NCI-H128 (cell line): ENCODE measurements at regions not wholly inside any gene's neighbourhood (a gene's known extent, or its start where the extent isn't known, plus 50 kb on each side); places are given as distances from the start of the nearest gene placed in this dataset.
"Not testable (repeated sequence)": the region's sequence is repeated elsewhere in the genome, so short reads cannot be mapped to it uniquely, and the experiment has no call there.

Experiments
- DNase-seq: peaks from one replicate; lab custom pipeline; 2025; ENCODE audit not compliant: unreplicated experiment; lab: John Stamatoyannopoulos, UW

DNA sequence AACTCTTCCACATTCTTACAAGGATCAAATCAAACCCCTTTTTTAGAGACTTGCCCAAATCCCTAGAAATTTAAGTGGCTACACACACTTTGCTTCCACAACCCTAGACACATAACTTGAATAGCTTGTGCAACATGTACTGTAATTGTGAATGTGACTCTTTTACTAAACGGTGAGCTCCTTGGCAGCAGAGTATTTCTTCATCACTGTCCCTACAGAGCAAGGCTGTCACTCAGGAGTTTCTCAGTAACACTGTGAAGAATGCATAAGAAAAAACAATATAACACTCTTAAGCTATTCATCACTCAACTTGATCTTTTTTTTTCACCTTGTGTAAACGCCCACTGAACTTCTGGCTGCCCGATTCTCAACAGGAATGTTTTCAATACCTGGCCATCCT lies 53.8 kb upstream of the ADAMTS18 start:
- DNase-seq: no peak

DNA sequence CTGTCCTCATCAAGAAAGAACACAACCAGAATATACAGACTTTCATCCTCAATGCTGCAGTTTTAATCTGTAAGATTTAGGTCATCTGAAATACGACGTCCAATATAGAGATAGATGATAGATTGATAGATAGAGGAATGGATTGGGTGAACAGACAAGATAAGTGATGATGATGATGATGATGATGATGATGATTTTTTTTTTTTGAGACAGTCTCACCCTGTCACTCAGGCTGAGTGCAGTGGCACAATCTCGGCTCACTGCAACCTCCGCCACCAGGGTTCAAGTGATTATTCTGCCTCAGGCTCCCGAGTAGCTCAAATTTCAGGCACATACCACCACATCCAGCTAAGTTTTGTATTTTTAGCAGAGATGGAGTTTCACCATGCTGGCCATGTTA lies 56.3 kb upstream of the ADAMTS18 start:
- no peak for DNase-seq

DNA sequence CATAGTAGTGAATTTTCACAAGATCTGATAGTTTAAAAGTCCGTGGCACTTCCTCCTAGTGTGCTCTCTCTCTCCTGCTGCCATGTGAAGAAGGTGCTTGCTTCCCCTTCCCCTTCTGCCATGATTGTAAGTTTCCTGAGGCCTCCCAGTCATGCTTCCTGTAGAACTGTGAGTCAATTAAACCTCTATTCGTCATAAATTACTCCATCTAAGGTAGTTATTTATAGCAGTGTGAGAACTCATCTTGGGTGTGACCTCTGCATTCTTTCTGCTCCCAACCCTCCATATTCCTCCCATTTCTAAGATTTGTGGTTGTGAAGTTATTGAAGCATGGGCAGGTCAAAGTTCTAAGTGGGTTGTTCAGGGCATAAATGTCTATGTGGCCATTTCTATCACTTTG lies 62.1 kb upstream of the ADAMTS18 start:
- no peak for DNase-seq

DNA sequence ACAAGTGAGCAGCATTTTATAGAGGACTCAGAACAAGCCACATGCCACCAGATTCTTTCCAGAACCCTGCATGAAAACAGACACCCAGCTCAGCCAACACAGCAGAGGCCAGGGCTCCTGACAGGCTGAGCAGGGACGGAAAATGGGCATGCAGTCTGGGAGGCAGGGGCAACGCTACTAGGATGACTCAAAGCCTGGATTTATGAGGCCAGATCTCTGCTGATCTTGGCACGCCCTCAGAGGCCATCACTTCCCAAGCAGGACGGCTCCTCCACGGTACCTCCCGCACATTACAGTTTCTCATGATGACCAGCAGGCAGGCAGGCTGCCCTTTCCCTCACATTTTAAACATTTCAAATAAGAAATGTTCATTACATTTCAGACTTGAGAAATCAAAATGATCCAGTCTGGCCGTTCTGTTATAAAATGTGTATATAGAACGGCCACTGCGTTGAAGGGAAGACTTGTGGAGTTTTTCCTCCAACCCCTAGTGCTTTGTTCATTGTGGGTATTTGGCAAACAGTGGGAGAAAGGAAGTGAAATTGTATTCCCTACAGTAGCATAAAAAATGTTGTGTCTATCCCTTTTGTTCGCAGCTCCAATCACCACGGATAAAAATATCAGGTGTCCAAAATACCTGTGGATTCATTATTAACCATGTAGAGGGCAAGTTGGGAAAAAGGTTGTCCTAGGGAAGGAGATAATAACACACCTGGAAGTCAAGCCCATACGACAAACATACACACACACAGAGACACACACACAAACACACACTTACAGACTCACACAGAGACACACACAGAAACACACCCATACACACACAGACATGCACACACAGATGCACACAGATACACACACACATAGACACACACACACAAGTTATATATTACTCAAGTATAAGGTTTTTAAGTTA lies 64.8 kb upstream of the ADAMTS18 start:
- DNase-seq: no peak

DNA sequence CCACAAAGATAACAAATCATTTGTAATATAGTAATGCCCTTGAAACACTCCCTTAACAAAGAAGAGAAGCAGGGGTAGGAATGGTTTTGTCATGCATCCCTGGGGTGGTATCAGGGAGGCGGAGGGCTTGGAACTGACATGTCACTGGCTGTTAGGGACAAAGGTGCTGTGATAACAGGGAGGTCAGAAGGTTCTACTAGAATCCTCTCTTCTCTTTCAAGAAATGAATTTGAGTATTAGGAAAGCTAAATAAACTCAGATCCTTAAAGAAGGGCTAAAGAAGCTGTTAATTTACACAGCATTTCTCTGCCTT lies 65.4 kb upstream of the ADAMTS18 start:
- DNase-seq: no peak

DNA sequence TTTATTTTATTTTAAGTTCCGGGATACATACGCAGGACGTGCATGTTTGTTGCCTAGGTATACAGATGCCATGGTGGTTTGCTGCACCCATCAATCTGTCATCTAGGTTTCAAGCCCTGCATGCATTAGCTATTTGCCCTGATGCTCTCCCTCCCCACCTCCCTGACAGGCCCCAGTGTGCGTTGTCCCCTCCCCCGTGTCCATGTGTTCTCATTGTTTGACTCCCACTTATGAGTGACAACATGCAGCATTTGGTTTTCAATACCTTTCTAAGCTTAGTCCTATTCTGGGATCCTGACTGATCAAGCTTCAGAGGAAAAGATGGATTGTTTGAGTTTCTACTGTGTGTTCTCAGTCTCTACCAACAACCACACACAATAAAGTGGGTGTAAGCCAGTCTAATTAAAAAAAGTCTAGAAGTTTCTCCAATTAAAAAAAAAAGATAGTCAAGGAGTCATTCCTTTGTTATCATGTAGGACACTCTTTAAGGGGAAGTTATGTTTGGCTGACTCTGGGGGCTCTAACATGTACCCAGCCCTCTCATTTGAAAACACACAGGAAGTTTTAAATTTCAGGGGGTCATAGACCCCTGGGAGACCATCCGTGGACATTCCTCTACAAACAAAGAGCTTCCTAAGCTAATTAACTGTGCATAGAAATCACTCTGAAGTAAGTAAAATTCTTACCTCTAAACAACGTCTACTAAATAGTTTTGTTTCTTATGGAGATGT lies 66.3 kb upstream of the ADAMTS18 start:
- DNase-seq: no peak

DNA sequence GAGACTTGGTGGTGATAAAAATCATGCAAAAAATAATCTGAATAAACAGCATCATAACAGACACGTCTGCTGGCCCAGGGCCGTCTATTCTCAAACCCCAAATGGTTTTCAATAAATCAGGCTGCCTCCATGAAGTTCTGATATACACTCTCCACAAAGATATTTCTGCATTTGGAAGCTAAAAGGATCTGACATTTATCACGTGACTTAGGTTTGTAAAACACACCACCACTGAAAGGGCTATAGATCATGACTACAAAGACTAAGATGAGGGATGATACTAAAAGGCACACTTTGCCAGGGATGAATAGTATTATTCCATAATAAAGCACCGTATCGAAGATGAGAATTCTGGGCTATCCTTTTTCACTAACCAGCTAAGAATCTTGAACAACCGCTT lies 67.6 kb upstream of the ADAMTS18 start:
- DNase-seq: no peak

DNA sequence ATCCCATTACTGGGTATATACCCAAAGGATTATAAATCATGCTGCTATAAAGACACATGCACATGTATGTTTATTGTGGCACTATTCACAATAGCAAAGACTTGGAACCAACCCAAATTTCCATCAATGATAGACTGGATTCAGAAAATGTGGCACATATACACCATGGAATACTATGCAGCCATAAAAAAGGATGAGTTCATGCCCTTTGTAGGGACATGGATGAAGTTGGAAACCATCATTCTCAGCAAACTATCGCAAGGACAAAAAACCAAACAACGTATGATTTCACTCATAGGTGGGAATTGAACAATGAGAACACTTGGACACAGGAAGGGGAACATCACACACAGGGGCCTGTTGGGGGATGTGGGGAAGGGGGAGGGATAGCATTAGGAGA lies 71.7 kb upstream of the ADAMTS18 start:
- DNase-seq: not testable (repeated sequence)

DNA sequence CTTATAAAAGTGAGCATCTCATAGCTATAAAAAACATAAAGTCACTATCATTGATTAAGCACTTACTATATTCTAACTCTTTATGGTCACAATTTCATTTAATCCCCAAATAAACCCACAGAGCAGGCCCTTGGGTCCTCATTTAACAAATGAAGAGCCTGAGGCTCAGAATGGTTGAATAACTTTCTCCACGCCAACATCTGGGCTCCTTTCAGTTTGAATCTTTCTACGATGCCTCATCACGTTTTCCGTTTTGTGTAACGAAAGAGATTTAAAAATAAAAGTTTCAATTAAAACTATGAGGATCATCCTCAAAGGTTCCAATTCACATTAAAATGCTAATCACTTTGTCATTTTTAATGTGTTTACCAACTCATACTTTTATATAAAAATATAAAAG lies 74.2 kb upstream of the ADAMTS18 start:
- DNase-seq: no peak

DNA sequence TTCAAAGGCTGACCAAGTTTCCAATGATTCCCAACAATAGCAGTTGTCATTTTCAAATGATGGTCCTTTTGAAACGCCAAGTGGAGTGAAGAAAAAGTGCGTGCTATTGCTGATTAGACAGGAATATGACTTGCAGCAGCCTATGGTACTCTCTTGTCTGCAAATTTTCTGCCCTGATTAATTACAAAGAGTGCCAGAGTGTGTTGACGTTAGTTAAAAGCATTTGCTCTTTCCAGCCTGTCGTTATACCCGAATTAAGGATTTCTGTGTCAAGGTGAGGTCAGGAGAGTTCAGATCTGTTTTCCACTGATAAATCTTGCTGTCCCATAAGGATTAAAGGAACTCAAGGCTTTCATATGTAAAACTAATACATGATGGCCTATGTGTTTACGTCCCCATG lies 75.0 kb upstream of the ADAMTS18 start:
- peak; percentile 10 for DNase-seq

DNA sequence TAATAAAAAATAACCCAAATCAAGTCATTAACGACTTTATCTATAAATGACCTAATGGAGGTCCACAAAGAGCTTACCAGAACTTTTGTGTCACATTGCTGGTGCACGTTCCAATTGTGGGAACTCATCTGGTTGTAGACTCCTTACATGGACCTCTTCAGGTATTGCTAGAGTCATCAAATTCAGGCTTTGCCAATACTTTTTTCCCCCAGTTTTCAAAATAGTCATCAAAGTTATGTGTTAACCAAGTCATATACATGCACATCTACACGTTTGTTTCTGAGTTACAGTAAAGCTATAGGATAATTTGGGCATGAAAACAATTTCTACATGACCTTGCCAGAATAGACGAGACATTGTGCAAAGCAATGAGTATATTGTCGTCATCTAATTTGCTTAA lies 76.2 kb upstream of the ADAMTS18 start:
- no peak for DNase-seq

DNA sequence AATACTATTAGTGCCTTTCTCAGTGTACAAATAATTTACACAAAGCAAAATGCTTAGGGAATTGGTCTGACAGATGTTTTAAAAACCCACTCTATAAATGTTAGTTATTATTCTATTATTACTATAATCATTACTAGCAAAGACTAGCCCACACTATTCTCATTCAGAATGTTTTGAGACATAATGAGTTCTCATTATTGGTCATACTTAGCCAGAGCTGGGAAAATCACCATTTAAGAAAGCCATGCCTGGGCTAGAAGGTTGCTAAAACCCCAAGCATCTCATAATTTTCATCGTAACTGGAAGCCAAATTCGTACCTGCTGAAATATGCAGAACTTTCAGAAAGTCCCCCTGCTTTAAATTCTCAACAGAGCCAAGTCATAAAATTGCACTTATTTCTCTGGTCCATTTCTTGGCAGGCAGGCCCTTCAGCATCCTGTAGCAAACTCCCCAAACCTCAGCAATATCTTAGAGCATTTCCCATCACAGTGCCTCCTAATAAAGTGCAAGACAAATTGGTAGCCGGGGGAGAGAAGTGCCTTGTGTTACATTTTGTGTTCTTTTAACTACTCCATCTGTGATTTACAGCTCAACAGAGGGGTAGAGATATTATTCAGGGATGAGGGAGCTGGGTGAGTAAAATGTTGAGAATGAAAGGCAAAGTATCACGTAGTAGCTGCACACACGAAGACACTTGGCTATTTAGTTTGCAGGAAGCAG lies 79.8 kb upstream of the ADAMTS18 start:
- DNase-seq: no peak

DNA sequence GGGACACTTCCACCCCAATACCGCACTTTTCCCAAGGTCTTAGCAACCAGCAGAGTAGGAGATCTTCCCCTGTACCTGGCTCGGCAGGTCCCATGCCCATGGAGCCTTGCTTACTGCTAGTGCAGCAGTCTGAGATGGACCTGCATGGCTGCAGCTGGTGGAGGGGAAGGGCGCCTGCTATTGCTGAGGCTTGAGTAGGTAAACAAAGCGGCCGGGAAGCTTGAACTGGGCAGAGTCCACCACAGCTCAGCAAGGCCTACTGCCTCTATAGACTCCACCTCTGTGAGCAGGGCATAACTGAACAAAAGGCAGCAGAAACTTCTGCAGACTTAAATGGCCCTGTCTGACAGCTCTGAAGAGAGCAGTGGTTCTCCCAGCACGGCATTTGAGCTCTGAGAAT lies 90.4 kb upstream of the ADAMTS18 start:
- not testable (repeated sequence) for DNase-seq

DNA sequence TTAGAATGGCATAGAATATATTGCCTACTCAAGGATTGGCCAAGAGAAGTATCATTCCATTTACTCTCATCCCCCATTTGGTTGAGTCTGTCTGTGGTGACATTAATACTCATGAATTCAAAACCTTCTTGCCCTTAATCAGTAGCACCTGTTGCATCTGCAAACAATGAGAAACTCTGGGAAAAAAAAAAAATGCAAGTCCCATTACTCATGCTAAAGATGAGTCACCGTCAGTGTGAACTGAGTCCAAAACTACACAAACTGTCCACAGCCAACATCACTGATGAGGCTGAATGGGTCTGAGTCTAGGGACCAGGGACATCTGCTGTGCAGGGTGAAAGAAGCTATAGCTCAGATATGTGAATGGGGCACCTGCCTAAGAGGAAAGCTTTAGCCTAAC lies 96.9 kb upstream of the ADAMTS18 start:
- DNase-seq: no peak

DNA sequence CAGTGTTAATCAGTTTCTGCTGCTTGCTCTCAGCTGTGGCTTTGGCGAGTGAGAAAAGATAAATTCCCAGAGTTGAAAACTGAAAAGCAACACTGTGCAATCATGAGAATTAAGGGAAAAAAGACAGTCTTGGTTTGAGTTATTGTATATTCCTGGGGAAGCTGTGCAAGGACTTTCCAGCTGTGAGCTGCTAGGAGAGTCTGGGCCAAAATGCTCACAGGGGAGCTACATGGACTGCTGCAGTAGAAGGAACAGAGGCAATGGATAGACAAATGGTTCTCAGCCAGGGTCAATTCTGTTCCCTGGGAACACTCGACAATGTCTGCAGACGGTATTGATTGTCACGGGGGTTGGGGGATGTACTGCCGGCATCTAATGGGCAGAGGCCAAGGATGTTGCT lies 102.0 kb upstream of the ADAMTS18 start:
- no peak for DNase-seq

DNA sequence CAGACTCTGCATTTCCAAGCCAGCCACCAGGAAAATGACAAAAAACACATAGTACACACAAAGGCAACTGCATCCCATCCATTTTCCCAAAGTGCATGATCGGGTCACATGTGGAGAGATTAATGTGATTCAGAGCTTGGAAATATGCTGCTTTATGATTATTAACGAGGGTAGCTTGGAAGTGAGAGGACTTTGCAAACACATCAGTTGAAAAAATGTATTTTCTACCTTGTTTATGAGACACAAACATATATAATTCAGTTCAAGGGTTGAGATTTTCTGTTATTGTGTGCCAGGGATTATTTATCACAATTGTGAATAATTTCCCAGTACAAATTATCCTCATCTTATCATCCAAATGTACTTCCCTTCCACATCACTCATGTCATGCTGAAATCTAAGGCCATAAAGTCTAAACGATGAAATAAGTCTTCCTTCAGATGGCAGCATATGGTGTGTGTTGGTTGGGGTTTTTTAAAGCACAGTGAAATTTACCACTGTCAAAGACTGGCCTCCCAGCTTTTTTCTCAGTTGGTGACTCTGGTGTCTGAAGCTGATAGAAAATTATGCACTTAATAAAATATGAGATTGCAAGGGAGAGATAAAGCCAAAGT lies 104.7 kb upstream of the ADAMTS18 start:
- DNase-seq: no peak

DNA sequence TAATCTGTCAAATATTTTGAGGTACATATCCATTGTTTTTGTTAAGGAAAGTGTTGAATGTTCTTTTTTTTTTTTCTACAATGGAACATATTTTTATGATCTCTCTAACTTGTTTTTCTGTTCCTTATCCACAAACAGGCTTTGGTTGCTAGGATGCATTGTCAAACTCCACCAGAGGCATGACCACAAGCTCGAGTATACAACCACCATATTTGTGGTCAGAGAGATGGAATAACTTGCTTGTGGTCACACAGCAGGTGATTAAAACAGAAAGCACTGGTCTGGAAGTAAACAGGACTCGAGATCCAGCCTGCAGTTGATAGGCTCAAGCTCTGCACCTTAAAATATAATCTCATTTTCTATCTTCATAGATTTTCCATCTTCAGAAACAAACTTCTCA lies 105.8 kb upstream of the ADAMTS18 start:
- no peak for DNase-seq

DNA sequence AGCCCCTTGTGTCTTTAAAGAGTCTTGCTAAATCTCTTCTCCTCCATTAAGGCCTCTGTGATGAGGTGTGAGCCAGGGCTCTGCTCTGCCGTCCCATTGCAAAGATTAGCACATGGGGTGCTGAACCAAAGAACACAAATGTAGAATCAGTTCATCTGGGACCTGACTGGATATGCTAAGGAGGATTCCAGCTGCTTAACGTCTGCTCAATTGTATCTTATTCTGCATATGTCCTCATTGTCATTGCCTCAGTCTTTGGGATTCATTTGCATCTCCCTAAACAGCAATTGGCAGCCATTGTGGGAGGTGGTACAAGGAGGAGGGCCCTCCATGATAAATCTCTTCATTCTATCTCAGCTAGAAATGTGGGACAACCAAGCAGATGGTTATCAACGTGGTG lies 106.3 kb upstream of the ADAMTS18 start:
- no peak for DNase-seq

DNA sequence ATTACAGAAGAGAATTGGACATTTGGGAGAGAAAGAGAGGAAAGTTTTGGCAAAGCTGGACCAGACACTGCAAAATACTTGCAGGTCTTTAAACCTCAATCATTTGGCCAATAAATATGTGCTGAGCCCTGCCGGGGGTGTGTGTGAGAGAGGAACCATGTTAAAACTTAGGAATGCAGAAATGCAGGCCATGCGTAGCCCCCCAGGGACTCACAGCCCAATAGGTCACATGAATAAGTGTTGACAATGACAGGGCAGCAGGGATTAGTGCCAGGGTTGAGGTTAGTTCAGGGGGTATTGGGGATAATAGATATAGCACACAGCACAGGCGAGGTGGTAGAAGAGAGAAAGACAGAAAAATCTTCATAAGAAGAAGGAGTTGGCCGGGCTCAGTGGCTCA lies 113.3 kb upstream of the ADAMTS18 start:
- no peak for DNase-seq

DNA sequence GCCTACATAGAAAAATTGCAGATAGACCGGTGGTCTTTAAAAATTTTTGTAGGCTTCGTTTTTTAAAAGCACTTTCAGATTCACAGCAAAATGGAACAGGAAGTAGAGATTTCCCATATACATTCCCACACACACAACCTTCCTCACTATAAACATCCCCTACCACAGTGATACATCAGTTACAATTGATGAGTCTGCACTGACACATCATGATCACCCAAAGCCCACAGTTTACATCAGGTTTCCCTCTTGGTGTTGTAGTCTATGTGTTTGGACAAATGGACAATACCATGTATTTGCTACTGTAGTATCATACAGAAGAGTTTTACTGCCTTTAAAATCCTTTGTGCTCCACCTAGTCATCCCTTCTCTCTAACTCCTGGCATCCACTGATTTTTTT lies 113.9 kb upstream of the ADAMTS18 start:
- no peak for DNase-seq

DNA sequence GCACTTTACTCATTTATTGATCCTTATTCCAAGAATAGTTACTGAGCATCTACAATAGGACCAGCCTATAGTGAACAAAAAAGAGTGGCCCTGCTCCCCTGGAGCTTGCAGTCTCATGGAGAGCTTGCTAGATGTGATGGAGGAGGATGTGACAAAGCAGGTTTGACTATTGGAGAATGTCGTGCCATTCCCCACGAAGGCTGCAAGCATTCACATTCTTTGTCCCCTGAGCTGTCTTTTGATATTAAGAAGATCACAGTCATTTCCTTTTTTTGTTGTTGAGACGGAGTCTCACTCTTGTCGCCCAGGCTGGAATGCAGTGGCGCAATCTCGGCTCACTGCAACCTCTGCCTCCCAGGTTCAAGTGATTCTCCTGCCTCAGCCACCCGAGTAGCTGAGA lies 115.0 kb upstream of the ADAMTS18 start:
- DNase-seq: no peak

DNA sequence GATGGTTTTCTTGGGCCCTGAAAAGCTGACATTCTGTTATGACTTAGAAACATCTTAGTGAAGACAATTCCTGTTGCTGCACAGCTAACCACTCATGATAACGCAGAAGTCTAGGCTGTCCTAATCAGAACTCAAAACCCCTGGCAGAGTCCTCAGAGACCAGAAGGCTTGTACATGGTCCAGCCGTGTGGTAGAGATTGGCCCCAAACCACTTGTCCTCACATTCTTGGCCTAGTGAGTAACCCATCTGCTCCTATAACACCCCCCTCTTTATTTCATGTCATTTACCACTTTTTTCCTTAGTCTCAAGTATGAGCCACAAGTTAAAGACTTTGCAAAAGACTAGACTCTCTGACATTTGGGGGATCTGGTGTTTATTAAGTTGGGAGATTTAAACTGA lies 116.5 kb upstream of the ADAMTS18 start:
- no peak for DNase-seq
